ENCODE measurements at regions not wholly inside any gene's neighbourhood (a gene's known extent, or its start where the extent isn't known, plus 50 kb on each side); places are given as distances from the start of the nearest gene placed in this dataset.

GRCh38 chr19:30171138-30171635, 201.0 kb upstream of the ZNF536 start:
- DNase-seq (ENCODE audit: low read depth in 2 of 2), result no peak

- no peak for DNase-seq (ENCODE audit: low read depth in 2 of 2)
Measured at GRCh38 chr19:30171795-30172612, 200.2 kb upstream of the ZNF536 start.

GRCh38 chr19:30172613-30173242, 199.5 kb upstream of the ZNF536 start:
- DNase-seq (ENCODE audit: low read depth in 2 of 2), result no peak

GRCh38 chr19:30173593-30174356, 198.4 kb upstream of the ZNF536 start:
- DNase-seq (ENCODE audit: low read depth in 2 of 2), result no peak

- no peak for DNase-seq (ENCODE audit: low read depth in 2 of 2)
Measured at GRCh38 chr19:30174357-30174645, 197.9 kb upstream of the ZNF536 start.

- no peak for DNase-seq (ENCODE audit: low read depth in 2 of 2)
Measured at GRCh38 chr19:30174791-30175190, 197.4 kb upstream of the ZNF536 start.

- no peak for DNase-seq (ENCODE audit: low read depth in 2 of 2)
Measured at GRCh38 chr19:30175987-30176386, 196.2 kb upstream of the ZNF536 start.

GRCh38 chr19:30178721-30179402, 193.3 kb upstream of the ZNF536 start:
- DNase-seq (ENCODE audit: low read depth in 2 of 2), result no peak

- DNase-seq (ENCODE audit: low read depth in 2 of 2), result no peak
Measured at GRCh38 chr19:30180691-30181090, 191.5 kb upstream of the ZNF536 start.

- DNase-seq (ENCODE audit: low read depth in 2 of 2), result no peak
Measured at GRCh38 chr19:30183807-30184490, 188.2 kb upstream of the ZNF536 start.

- no peak for DNase-seq (ENCODE audit: low read depth in 2 of 2)
Measured at GRCh38 chr19:30202060-30202600, 170.1 kb upstream of the ZNF536 start.

- no peak for DNase-seq (ENCODE audit: low read depth in 2 of 2)
Measured at GRCh38 chr19:30204721-30205120, 167.5 kb upstream of the ZNF536 start.

GRCh38 chr19:30206187-30206586, 166.0 kb upstream of the ZNF536 start:
- no peak for DNase-seq (ENCODE audit: low read depth in 2 of 2)

GRCh38 chr19:30207357-30207756, 164.8 kb upstream of the ZNF536 start:
- DNase-seq (ENCODE audit: low read depth in 2 of 2), result no peak

GRCh38 chr19:30208436-30209060, 163.6 kb upstream of the ZNF536 start:
- DNase-seq (ENCODE audit: low read depth in 2 of 2), result no peak

- DNase-seq (ENCODE audit: low read depth in 2 of 2), result no peak
Measured at GRCh38 chr19:30209617-30210600, 162.3 kb upstream of the ZNF536 start.

- no peak for DNase-seq (ENCODE audit: low read depth in 2 of 2)
Measured at GRCh38 chr19:30212574-30212973, 159.6 kb upstream of the ZNF536 start.

- no peak for DNase-seq (ENCODE audit: low read depth in 2 of 2)
Measured at GRCh38 chr19:30214651-30215051, 157.5 kb upstream of the ZNF536 start.

GRCh38 chr19:30215248-30215647, 156.9 kb upstream of the ZNF536 start:
- DNase-seq (ENCODE audit: low read depth in 2 of 2), result no peak

Data from fibroblast of skin of left quadriceps (primary cell).